ENCODE measurements at regions not wholly inside any gene's neighbourhood (a gene's known extent, or its start where the extent isn't known, plus 50 kb on each side); places are given as distances from the start of the nearest gene placed in this dataset.

GRCh38 chr2:17125989-17126620 lies 392.1 kb downstream of the RAD51AP2 start:
- DNase-seq, result no peak
- H3K36me3 ChIP-seq (replicated peaks), result no peaks in the 10 kb centered on the region
- H3K4me3 ChIP-seq (ENCODE audit: low read depth, low read length), result no peak overlapping the region
- H3K27ac ChIP-seq, result no peak overlapping the region
- in situ Hi-C loops (cut with HindIII; ENCODE audit: low pct_ligation_motif_present, low sequenced_read_pairs), result no loop called here
- no peaks in the 10 kb centered on the region for H3K27me3 ChIP-seq (replicated peaks)
- no peak for TF ChIP-seq CTCF (IDR thresholded peaks at IDR 0.05; ENCODE audit: low read depth, low read length, missing control alignments)

GRCh38 chr2:17124575-17125318 lies 393.5 kb downstream of the RAD51AP2 start:
- Histone ChIP-seq H3K27ac (no peak overlapping the region), H3K27me3 (replicated peaks) (no peaks in the 10 kb centered on the region), H3K36me3 (replicated peaks) (no peaks in the 10 kb centered on the region), H3K4me3 (ENCODE audit: low read depth, low read length) (no peak overlapping the region)
- DNase-seq, result no peak
- no peak for TF ChIP-seq CTCF (IDR thresholded peaks at IDR 0.05; ENCODE audit: low read depth, low read length, missing control alignments)
- in situ Hi-C loops (cut with HindIII; ENCODE audit: low pct_ligation_motif_present, low sequenced_read_pairs), result no loop called here

DNA sequence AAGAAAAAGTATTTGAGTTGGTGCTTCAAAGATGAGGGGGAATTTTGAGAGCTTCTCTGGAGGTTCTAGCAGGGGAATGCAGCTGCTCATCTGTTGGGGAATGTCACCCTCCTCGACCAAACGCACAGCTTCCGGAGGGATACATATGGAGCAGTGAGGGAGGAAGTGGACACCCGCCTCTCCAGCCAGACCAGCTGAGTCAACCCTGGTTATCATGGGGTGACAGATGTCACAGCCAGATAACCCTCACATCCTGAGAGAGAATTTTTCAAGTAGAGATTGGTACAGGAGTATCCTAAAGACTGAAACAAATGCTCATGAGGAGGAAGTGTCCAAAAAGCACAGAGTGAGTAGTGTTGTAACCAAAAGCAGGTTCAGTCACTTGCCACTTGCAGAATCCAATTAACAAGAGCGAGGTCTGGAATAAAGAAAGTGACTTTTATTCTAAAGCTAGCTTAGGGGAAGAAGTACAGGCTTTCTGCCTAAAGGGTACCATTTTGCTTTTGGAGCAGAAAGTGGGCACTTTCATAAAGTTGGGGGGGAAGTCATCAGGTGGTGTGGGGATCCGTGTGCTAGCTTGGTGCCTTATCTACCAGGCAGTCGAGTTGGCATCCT lies 395.2 kb downstream of the RAD51AP2 start:
- DNase-seq, result no peak
- H3K27me3 ChIP-seq (replicated peaks), result no peaks in the 10 kb centered on the region
- no peaks in the 10 kb centered on the region for H3K36me3 ChIP-seq (replicated peaks)
- no peak for TF ChIP-seq CTCF (IDR thresholded peaks at IDR 0.05; ENCODE audit: low read depth, low read length, missing control alignments)
- no peak overlapping the region for H3K27ac ChIP-seq
- in situ Hi-C loops (cut with HindIII; ENCODE audit: low pct_ligation_motif_present, low sequenced_read_pairs), result no loop called here
- H3K4me3 ChIP-seq (ENCODE audit: low read depth, low read length), result no peak overlapping the region

GRCh38 chr2:17115466-17115865 lies 402.8 kb downstream of the RAD51AP2 start:
- no peak for TF ChIP-seq CTCF (IDR thresholded peaks at IDR 0.05; ENCODE audit: low read depth, low read length, missing control alignments)
- H3K27ac ChIP-seq, result no peak overlapping the region
- DNase-seq, result no peak
- in situ Hi-C loops (cut with HindIII; ENCODE audit: low pct_ligation_motif_present, low sequenced_read_pairs), result no loop called here
- no peak overlapping the region for H3K4me3 ChIP-seq (ENCODE audit: low read depth, low read length)
- H3K36me3 ChIP-seq (replicated peaks), result no peaks in the 10 kb centered on the region
- H3K27me3 ChIP-seq (replicated peaks), result no peaks in the 10 kb centered on the region

DNA sequence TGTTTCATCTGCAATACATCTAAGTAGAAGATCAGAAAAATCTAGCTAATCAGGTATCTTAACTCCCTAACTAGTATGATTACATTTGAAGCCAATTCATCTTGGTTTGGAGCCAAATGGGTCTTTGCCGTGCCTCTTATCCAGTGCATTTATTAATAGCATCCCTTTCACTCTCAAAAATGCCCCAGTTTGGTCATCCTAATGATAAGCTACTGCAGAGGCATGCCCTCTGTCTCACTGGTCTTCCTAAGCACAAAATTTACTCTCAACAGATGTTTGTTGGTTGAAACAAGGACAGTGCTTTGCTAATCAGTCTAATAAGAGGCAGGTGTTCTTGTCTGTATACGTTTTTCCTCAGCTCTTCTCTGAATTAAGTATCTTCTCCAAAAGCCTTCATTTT lies 403.2 kb downstream of the RAD51AP2 start:
- Histone ChIP-seq H3K27me3 (replicated peaks) (no peaks in the 10 kb centered on the region), H3K36me3 (replicated peaks) (no peaks in the 10 kb centered on the region), H3K4me3 (ENCODE audit: low read depth, low read length) (no peak overlapping the region), H3K27ac (no peak overlapping the region)
- DNase-seq, result no peak
- in situ Hi-C loops (cut with HindIII; ENCODE audit: low pct_ligation_motif_present, low sequenced_read_pairs), result no loop called here
- no peak for TF ChIP-seq CTCF (IDR thresholded peaks at IDR 0.05; ENCODE audit: low read depth, low read length, missing control alignments)

All from brain microvascular endothelial cell (primary cell).